NCI-H2081 (cell line): ENCODE measurements at regions not wholly inside any gene's neighbourhood (a gene's known extent, or its start where the extent isn't known, plus 50 kb on each side); places are given as distances from the start of the nearest gene placed in this dataset.
"Not testable (repeated sequence)": the region's sequence is repeated elsewhere in the genome, so short reads cannot be mapped to it uniquely, and the experiment has no call there.

Experiments
- DNase-seq, 2 experiments: peaks; one replicate each; lab custom pipeline; 2025; lab: John Stamatoyannopoulos, UW

- no peak for DNase-seq
These were observed 88.1 kb downstream of the POSTN start for GRCh38 chr13:37510441-37510840.

DNA sequence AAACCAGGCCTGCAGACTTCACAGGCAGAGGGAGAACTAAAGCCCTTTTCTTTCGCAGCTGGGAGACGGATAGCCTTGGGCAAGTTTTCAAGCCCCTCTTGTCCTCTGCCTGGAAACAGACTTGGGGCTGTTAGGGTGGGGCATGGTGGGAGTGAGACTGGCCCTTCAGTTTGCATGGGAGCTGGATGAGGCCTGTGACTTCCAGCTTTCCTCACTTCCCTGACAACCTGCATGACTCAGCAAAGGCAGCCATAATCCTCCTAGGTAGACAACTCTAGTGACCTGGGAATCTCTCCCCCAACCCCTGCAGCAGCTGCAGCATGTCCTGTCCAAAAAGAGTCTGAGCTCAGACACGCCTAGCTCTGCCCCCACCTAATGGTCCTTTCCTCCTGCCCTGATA, 93.0 kb downstream of the POSTN start:
- DNase-seq = no peak

DNA sequence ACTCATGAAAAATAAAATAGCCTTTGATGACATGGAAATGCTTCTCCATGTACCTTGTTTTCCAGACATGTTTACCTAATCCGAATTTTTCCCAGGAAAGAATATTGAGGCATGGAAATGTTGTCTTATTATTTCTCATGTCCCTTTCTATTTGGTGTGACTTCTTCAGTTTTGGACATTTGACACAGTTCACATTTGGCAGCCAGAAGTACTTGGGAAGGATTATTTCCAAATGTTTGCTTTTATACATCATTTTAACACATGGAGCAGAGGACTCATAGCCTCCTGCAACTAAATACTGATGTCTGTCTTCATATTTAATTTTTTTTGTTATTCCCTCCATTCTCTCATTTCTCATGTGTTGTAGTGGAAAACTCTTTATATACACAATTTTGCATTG, 94.3 kb downstream of the POSTN start:
- DNase-seq = no peak

GRCh38 chr13:37503287-37503686, 95.3 kb downstream of the POSTN start:
- DNase-seq = no peak

GRCh38 chr13:37502303-37502993, 96.1 kb downstream of the POSTN start:
- not testable (repeated sequence) for DNase-seq

- no peak for DNase-seq
These were observed 97.4 kb downstream of the POSTN start for GRCh38 chr13:37501187-37501586.

- DNase-seq = peak; percentile 76 to 88
These were observed 103.5 kb downstream of the POSTN start for GRCh38 chr13:37495046-37495445.

DNA sequence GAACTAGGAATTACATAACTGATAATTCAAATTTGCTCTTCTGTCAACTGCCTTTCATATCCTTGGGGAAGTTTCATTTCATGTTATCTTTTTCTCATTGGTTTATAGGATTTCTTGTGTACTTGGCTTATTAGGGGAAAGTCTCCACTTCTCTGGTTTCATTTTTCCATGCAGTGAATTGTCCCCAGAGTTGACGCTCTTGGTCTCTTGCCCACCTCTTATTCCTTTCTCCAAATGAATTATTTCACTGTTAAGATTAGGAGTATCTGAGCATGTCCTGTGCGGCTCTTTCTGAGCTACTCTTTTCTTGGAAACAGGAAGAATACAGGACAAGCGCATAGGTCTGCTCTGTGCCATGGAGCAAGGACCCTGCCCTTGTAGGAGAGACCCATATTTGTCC, 104.8 kb downstream of the POSTN start:
- no peak for DNase-seq

GRCh38 chr13:37492741-37493514, 105.6 kb downstream of the POSTN start:
- DNase-seq = no peak

DNA sequence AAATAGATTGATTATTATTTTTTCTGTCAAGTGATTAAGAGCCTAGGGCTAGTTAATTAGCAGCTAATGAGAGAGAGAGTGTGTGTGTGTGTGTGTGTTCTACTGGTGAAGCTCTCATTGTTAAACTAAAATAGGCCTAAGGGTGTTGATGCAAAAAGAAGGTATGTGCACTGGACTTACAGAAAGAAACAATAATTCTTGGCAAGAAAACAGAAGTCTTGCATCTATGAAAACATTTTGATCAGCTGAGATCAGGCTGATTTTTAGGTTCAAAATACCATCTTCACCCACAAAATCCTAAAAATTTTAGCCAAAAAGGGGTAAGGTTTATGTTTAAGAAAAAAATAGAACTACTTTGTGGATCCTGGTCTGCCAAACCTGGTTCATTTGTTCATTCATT, 106.5 kb downstream of the POSTN start:
- no peak for DNase-seq

DNA sequence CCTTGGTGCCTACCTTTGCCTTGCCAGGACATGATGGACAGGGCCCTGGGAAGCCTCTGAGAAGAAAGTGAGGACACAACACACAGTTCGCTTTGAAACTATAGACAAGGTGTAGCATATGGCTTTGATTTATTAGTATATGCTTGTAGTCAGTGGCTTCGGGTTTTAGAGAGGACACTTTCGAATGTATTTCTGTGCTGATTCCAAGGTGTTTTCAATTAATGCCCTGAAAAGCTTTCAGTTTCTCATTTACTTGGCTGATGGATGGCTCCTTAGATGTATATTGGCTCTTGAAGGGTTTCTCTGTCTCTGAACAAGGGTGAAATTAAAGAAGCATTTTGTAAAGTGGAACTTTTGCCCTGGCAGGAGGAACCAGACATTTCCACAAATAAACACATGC, 106.9 kb downstream of the POSTN start:
- no peak for DNase-seq

DNA sequence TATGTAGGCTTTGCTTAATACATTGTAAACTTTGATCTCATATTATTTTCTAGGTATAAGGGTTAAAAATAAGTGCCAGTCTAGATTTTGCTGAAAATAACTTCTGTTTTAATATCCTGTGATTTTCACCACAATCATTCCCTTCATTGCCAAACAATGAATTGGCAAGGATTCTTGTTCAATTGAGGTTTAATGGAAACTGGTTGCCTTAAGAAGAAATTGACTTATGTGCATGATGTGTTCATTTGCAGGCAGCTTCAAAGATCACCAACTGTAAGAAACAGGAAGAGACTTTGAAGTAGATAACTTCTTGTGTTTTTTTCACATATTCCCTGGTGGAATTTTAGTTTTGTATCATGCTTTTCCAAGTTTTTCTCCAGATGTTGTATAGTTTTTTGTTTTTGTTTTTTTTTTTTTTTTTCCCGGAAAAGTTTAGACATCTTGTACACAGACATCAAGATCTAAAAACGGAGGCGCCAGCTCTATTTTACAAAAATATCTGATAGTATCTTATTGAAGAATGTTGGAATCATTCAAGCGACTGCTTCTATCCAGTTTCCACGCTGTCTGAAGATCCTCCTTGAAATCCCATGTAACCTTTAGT, 108.3 kb downstream of the POSTN start:
- DNase-seq = no peak

DNA sequence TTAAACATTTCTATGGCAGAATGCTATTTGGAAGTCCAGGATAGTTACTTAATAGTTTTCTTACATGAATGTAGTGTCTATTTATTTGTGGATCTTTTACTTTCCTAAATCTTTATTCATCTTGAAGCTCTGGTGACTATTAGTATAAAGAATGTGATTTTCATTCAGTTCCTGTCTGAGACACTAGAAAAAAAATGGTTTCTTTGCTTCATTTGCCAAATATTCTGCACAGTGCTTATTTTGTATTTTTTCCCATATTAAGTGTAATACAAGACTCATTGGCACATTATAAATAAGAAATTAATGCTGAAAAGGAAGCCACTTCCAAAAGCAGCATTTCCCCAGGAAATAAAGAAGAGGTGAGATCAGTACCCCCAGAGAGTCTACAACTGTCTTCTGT, 109.8 kb downstream of the POSTN start:
- DNase-seq = no peak

- DNase-seq = peak in 1 of 2 experiments; percentile 29
These were observed 112.3 kb downstream of the POSTN start for GRCh38 chr13:37486171-37486681.

GRCh38 chr13:37485756-37486155, 112.8 kb downstream of the POSTN start:
- no peak for DNase-seq

- no peak for DNase-seq
These were observed 114.5 kb downstream of the POSTN start for GRCh38 chr13:37484056-37484455.

- DNase-seq = no peak
These were observed 116.2 kb downstream of the POSTN start for GRCh38 chr13:37482331-37482730.

GRCh38 chr13:37481885-37482227, 116.7 kb downstream of the POSTN start:
- DNase-seq = peak in 1 of 2 experiments; percentile 38

GRCh38 chr13:37481011-37481884, 117.3 kb downstream of the POSTN start:
- DNase-seq = peak; percentile 26 to 78

DNA sequence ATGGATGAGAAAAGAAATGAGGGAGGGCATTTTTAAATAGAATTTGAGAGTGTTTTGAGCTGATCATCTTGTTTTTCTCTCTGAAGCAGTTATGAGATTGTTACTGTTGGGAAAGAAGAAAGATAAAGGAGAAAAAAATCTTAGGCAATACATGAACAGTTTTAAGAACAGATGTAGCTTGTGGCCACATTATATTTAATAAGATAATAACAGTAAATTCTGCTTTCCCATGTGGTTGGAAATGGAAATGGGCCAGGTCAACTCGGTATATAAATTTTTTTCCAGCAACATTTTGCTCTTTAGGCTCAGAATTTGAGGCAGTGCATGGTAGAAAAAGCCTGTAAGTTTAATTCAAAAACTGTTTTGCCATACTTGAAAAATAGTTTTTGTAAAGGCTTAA, 118.7 kb downstream of the POSTN start:
- no peak for DNase-seq

DNA sequence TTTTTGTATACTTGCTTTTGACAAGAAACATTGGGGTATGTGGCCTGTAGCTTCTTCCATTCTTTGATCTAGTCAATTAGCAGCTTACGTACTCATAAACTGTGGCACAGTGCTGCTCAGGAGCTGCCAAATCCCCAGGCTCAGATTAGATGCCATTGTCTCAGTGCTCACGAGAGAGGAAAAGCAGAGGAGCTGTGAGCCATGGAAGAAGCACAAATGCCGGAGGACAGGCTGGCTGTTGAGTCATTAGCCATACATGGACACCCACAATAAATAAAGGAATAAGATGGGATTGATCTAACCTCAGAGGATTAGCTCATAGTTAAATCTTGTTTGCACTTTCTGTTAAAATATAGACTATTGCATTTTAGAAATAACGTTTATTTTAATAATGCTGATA, 121.7 kb downstream of the POSTN start:
- DNase-seq = peak in 1 of 2 experiments; percentile 11

DNA sequence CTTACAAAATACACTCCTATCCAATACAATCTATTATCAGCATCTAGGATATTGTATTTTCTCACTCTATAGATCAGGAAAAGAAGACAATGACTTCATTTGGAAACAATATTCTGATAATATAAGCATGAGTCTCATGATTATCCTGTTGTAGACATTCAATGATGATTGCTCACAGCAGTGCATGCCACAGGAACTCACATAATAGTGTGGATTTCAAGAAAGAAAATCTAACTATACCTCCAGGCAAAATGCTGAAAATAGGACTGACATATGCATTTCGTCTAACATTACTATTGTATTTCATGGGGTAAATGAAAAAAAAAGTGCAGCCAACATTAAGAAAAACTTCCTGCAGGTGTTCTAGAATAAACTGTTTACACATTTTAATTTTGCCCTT, 122.6 kb downstream of the POSTN start:
- peak; percentile 5 to 41 for DNase-seq
